Lower leg skin (tissue), 4 donors: ENCODE measurements at regions not wholly inside any gene's neighbourhood (a gene's known extent, or its start where the extent isn't known, plus 50 kb on each side); places are given as distances from the start of the nearest gene placed in this dataset.

ENCODE experiments used
- DNase-seq, 2 donors: peaks; one replicate each; pipeline ENCODE4 v3.0.0-alpha.2; 2019; ENCODE audit warnings: low spot score in 2 of 2
- H3K4me3 ChIP-seq: fragments of 200-600 bp; sonication (generic); 2 replicates; pipeline ENCODE4 v1.5.1; 2017; ENCODE audit warnings: mild to moderate bottlenecking, low read depth; ENCODE audit not compliant: poor library complexity, severe bottlenecking
- CTCF ChIP-seq, 3 donors: fragments of 450-650 bp; IDR thresholded peaks; one replicate each; pipeline ENCODE4 v1.5.1; 2016; ENCODE audit warnings: antibody characterized with exemption in 3 of 3, mild to moderate bottlenecking in 3 of 3, moderate library complexity in 2 of 3
- POLR2A ChIP-seq, 2 donors: fragments of 450-650 bp; IDR thresholded peaks; one replicate each; pipeline ENCODE4 v1.6.1; 2016 to 2017; ENCODE audit warnings: antibody characterized with exemption in 2 of 2, mild to moderate bottlenecking in 1 of 2, moderate library complexity in 1 of 2
- WGBS, 2 donors: methylation state at CpG; one replicate each; pipeline ENCODE4 v1.1.5; 2018; 5-methylcytosine and 5-hydroxymethylcytosine counted together
- intact Hi-C: fragments of 100-400 bp; cut with DNase I; formaldehyde crosslinking; loops from one replicate; pipeline ENCODE4 v1.15.0; 2023; ENCODE audit warnings: low total_unique reads

- no peak for DNase-seq
- 46 to 57% methylated on average over 7 of the region's 7 CpGs for WGBS, 2 donors
- no peak for TF ChIP-seq POLR2A (IDR thresholded peaks at IDR 0.05)
- TF ChIP-seq CTCF (IDR thresholded peaks at IDR 0.05), result no peak
- H3K4me3 ChIP-seq, result no peak overlapping the region
- intact Hi-C loops, result no loop called here
Observed at GRCh38 chr19:28494461-28494860, 718.5 kb downstream of the UQCRFS1 start.

- TF ChIP-seq POLR2A (IDR thresholded peaks at IDR 0.05) (no peak), CTCF (IDR thresholded peaks at IDR 0.05) (no peak)
- intact Hi-C loops, result no loop called here
- WGBS, 2 donors, result 65 to 66% methylated on average over 5 of the region's 5 CpGs
- no peak overlapping the region for H3K4me3 ChIP-seq
- DNase-seq, result no peak
Observed at GRCh38 chr19:28493884-28494283, 719.1 kb downstream of the UQCRFS1 start.

GRCh38 chr19:28492621-28493020, 720.3 kb downstream of the UQCRFS1 start:
- no peak for DNase-seq
- H3K4me3 ChIP-seq, result no peak overlapping the region
- intact Hi-C loops, result no loop called here
- TF ChIP-seq CTCF (IDR thresholded peaks at IDR 0.05) (no peak), POLR2A (IDR thresholded peaks at IDR 0.05) (no peak)
- WGBS, 2 donors, result 48 to 52% methylated on average over 8 of the region's 8 CpGs

- no peak for DNase-seq
- intact Hi-C loops, result no loop called here
- H3K4me3 ChIP-seq, result no peak overlapping the region
- TF ChIP-seq POLR2A (IDR thresholded peaks at IDR 0.05) (no peak), CTCF (IDR thresholded peaks at IDR 0.05) (no peak)
Observed at GRCh38 chr19:28492201-28492600, 720.8 kb downstream of the UQCRFS1 start.

GRCh38 chr19:28489776-28490175, 723.2 kb downstream of the UQCRFS1 start:
- intact Hi-C loops, result no loop called here
- 60 to 67% methylated on average over 12 of the region's 13 CpGs for WGBS, 2 donors
- TF ChIP-seq CTCF (IDR thresholded peaks at IDR 0.05), result no peak
- TF ChIP-seq POLR2A (IDR thresholded peaks at IDR 0.05), result no peak
- DNase-seq, result no peak
- no peak overlapping the region for H3K4me3 ChIP-seq

- no peak overlapping the region for H3K4me3 ChIP-seq
- TF ChIP-seq CTCF (IDR thresholded peaks at IDR 0.05) (no peak), POLR2A (IDR thresholded peaks at IDR 0.05) (no peak)
- DNase-seq, result no peak
- WGBS, 2 donors, result 55 to 65% methylated on average over 7 to 9 of the region's 9 CpGs
- intact Hi-C loops, result no loop called here
Observed at GRCh38 chr19:28489126-28489660, 723.8 kb downstream of the UQCRFS1 start.
